ENCODE measurements at regions not wholly inside any gene's neighbourhood (a gene's known extent, or its start where the extent isn't known, plus 50 kb on each side); places are given as distances from the start of the nearest gene placed in this dataset.

GRCh38 chr7:52269669-52270068, 765.8 kb upstream of the POM121L12 start (continued):
- TF ChIP-seq, protein P1, sequence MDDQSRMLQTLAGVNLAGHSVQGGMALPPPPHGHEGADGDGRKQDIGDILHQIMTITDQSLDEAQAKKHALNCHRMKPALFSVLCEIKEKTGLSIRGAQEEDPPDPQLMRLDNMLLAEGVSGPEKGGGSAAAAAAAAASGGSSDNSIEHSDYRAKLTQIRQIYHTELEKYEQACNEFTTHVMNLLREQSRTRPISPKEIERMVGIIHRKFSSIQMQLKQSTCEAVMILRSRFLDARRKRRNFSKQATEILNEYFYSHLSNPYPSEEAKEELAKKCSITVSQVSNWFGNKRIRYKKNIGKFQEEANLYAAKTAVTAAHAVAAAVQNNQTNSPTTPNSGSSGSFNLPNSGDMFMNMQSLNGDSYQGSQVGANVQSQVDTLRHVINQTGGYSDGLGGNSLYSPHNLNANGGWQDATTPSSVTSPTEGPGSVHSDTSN (CRISPR knock-in tag; IDR thresholded peaks at IDR 0.05) = no peak
- TF ChIP-seq, protein P2, sequence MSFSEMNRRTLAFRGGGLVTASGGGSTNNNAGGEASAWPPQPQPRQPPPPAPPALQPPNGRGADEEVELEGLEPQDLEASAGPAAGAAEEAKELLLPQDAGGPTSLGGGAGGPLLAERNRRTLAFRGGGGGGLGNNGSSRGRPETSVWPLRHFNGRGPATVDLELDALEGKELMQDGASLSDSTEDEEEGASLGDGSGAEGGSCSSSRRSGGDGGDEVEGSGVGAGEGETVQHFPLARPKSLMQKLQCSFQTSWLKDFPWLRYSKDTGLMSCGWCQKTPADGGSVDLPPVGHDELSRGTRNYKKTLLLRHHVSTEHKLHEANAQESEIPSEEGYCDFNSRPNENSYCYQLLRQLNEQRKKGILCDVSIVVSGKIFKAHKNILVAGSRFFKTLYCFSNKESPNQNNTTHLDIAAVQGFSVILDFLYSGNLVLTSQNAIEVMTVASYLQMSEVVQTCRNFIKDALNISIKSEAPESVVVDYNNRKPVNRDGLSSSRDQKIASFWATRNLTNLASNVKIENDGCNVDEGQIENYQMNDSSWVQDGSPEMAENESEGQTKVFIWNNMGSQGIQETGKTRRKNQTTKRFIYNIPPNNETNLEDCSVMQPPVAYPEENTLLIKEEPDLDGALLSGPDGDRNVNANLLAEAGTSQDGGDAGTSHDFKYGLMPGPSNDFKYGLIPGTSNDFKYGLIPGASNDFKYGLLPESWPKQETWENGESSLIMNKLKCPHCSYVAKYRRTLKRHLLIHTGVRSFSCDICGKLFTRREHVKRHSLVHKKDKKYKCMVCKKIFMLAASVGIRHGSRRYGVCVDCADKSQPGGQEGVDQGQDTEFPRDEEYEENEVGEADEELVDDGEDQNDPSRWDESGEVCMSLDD (tag by site-specific recombination; IDR thresholded peaks at IDR 0.05) = no peak
- TF ChIP-seq SETDB1 (IDR thresholded peaks at IDR 0.05; ENCODE audit: insufficient read length, low read length) (no peak), ZNF335 (tag by site-specific recombination; conservative IDR thresholded peaks at IDR 0.05) (no peak)

DNA sequence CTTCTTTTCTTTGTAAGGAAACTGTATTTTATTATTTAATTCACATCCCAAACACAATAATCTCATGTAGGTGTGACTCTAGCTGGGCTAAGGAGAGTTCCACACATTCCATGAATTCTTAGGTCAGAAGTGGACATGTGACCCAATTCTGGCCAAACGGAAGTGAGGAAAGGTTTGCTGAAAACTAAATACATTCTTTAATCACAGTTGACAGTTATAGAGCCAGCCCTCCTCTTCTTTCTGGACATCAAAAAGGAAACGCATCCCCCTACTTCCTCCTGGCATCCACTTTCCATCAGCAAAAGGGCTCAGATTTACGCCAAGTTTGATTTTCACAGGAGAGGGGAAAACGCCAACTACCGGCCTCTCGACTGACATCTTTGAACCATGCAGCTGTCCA, 774.4 kb upstream of the POM121L12 start:
- ChIA-PET CTCF (no interaction called here), POLR2A (no interaction called here)
- Histone ChIP-seq H3K4me1 (ENCODE audit: control insufficient read depth, insufficient read depth, low read length) (no peaks in the 10 kb centered on the region), H3K4me3 (ENCODE audit: low read depth, low read length) (no peak overlapping the region), H3K9me3 (ENCODE audit: control insufficient read depth, insufficient read depth, low read depth, low read length) (no peaks in the 10 kb centered on the region), H3K27ac (ENCODE audit: extremely low read depth, low read depth, low read length) (no peak overlapping the region), H3K36me3 (ENCODE audit: control insufficient read depth in 2 of 2, insufficient read depth in 1 of 2, low read length in 2 of 2) (no peaks in the 10 kb centered on the region)
- no peak for TF ChIP-seq ZNF747 (tag by site-specific recombination; IDR thresholded peaks at IDR 0.05)
- TF ChIP-seq ZNF521 (tag by site-specific recombination; IDR thresholded peaks at IDR 0.05) = no peak
- no peak for TF ChIP-seq ZBTB1 (tag by site-specific recombination; IDR thresholded peaks at IDR 0.05)
- TF ChIP-seq WT1 (tag by site-specific recombination; IDR thresholded peaks at IDR 0.05) = no peak
- TF ChIP-seq KLF17 (tag by site-specific recombination; IDR thresholded peaks at IDR 0.05) = no peak
- no peak for TF ChIP-seq ZNF132 (tag by site-specific recombination; IDR thresholded peaks at IDR 0.05; ENCODE audit: borderline replicate concordance)
- no peak for TF ChIP-seq ZNF19 (tag by site-specific recombination; IDR thresholded peaks at IDR 0.05; ENCODE audit: low read depth)
- no peak for TF ChIP-seq PRDM4 (tag by site-specific recombination; IDR thresholded peaks at IDR 0.05)
- TF ChIP-seq SP3 (tag by site-specific recombination; IDR thresholded peaks at IDR 0.05) = no peak
- TF ChIP-seq, protein P3, sequence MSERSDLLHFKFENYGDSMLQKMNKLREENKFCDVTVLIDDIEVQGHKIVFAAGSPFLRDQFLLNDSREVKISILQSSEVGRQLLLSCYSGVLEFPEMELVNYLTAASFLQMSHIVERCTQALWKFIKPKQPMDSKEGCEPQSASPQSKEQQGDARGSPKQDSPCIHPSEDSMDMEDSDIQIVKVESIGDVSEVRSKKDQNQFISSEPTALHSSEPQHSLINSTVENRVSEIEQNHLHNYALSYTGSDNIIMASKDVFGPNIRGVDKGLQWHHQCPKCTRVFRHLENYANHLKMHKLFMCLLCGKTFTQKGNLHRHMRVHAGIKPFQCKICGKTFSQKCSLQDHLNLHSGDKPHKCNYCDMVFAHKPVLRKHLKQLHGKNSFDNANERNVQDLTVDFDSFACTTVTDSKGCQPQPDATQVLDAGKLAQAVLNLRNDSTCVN (tag by site-specific recombination; optimal IDR thresholded peaks at IDR 0.05) = no peak
- no peak for TF ChIP-seq ZNF623 (tag by site-specific recombination; IDR thresholded peaks at IDR 0.05)
- no peak for TF ChIP-seq ZNF366 (tag by site-specific recombination; conservative IDR thresholded peaks at IDR 0.05)
- no peak for TF ChIP-seq ZBTB48 (tag by site-specific recombination; IDR thresholded peaks at IDR 0.05)
- no peak for TF ChIP-seq SETDB1 (IDR thresholded peaks at IDR 0.05; ENCODE audit: insufficient read length, low read length)
- TF ChIP-seq KLF1 (tag by site-specific recombination; IDR thresholded peaks at IDR 0.05) = no peak
- no peak for TF ChIP-seq ZNF600 (tag by site-specific recombination; IDR thresholded peaks at IDR 0.05)
- no peak for TF ChIP-seq ZNF248 (tag by site-specific recombination; IDR thresholded peaks at IDR 0.05)
- TF ChIP-seq ZFHX2 (tag by site-specific recombination; conservative IDR thresholded peaks at IDR 0.05) = no peak
- TF ChIP-seq KLF10 (tag by site-specific recombination; IDR thresholded peaks at IDR 0.05) = no peak

All from HEK293 (cell line).